GM19035 (cell line): ENCODE measurements at regions not wholly inside any gene's neighbourhood (a gene's known extent, or its start where the extent isn't known, plus 50 kb on each side); places are given as distances from the start of the nearest gene placed in this dataset.
"Not testable (repeated sequence)": the region's sequence is repeated elsewhere in the genome, so short reads cannot be mapped to it uniquely, and the experiment has no call there.

Experiments
- ATAC-seq: cut with Tn5 transposase; IDR thresholded peaks from one replicate; pipeline ENCODE4 v1.9.1; 2021; ENCODE audit not compliant: unreplicated experiment

GRCh38 chr7:101707587-101707986 lies 78.5 kb upstream of the MYL10 start:
- no peak for ATAC-seq

- ATAC-seq: no peak
These were observed 79.1 kb upstream of the MYL10 start for GRCh38 chr7:101708223-101708622.

GRCh38 chr7:101712652-101713051 lies 83.6 kb upstream of the MYL10 start:
- no peak for ATAC-seq

- no peak for ATAC-seq
These were observed 85.0 kb upstream of the MYL10 start for GRCh38 chr7:101714097-101714496.

GRCh38 chr7:101717628-101718357 lies 88.7 kb upstream of the MYL10 start:
- ATAC-seq: no peak

- no peak for ATAC-seq
These were observed 89.4 kb upstream of the MYL10 start for GRCh38 chr7:101718363-101719122.

GRCh38 chr7:101719123-101719470 lies 90.0 kb upstream of the MYL10 start:
- no peak for ATAC-seq

- no peak for ATAC-seq
These were observed 91.2 kb upstream of the MYL10 start for GRCh38 chr7:101720324-101720723.

- no peak for ATAC-seq
These were observed 93.2 kb upstream of the MYL10 start for GRCh38 chr7:101722247-101722646.

GRCh38 chr7:101723835-101724234 lies 93.6 kb upstream of the CUX1 start:
- ATAC-seq: no peak

- ATAC-seq: no peak
These were observed 92.5 kb upstream of the CUX1 start for GRCh38 chr7:101724957-101725356.

GRCh38 chr7:101725921-101726320 lies 91.5 kb upstream of the CUX1 start:
- ATAC-seq: no peak

GRCh38 chr7:101727184-101727583 lies 90.2 kb upstream of the CUX1 start:
- no peak for ATAC-seq

- no peak for ATAC-seq
These were observed 89.3 kb upstream of the CUX1 start for GRCh38 chr7:101728128-101728527.

- ATAC-seq: not testable (repeated sequence)
These were observed 88.6 kb upstream of the CUX1 start for GRCh38 chr7:101728873-101729240.

- no peak for ATAC-seq
These were observed 88.1 kb upstream of the CUX1 start for GRCh38 chr7:101729241-101729883.

- no peak for ATAC-seq
These were observed 85.8 kb upstream of the CUX1 start for GRCh38 chr7:101731502-101732084.

GRCh38 chr7:101733713-101734475 lies 83.5 kb upstream of the CUX1 start:
- ATAC-seq: no peak

GRCh38 chr7:101736084-101736483 lies 81.3 kb upstream of the CUX1 start:
- ATAC-seq: no peak

GRCh38 chr7:101739775-101740398 lies 77.5 kb upstream of the CUX1 start:
- ATAC-seq: no peak
